ENCODE measurements at regions not wholly inside any gene's neighbourhood (a gene's known extent, or its start where the extent isn't known, plus 50 kb on each side); places are given as distances from the start of the nearest gene placed in this dataset.
A peak's percentile ranks its signal among the peaks of the same experiment; 100 is the strongest.
"Not testable (repeated sequence)": the region's sequence is repeated elsewhere in the genome, so short reads cannot be mapped to it uniquely, and the experiment has no call there.

DNA sequence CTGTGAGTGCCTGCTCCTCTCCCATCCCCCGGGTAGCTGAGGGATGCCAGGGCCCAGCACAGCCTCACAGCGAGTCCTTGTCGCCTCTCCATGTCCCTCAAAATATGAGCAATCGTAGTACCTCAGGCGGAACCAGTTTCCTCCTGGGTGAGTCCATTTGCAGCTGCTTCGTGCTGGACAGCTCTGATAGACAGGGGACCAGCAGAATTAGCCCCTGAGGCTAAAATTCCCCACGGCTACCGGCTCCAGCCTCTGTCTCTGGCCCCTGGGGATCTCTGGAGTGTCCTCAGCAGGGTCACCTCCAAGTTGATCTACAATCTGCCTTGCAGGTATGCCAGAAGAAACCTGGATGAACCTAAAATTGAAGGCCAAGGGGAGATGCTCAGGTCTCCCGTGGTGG is 115.8 kb upstream of the FBXL7 start:
- DNase-seq (ENCODE audit: low spot score): peak; percentile 11

DNA sequence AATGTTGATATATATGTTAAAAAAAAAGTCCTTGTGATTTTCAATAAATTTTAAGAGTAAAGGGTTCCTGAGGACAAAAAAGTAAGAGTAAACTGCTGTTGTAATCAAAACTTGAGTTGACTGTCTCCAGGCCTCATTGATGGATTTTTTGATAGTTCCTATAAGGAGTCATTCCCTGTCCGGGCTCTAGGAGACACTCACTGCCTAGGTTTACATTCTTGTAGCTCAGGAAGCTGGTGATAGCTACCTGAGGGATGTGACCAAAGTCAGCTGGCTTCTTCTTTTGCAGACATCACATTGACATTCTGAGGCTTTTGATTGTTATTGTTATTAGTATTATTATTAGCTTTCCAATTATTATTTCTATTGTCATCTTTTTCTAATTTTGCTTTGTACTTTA is 116.5 kb upstream of the FBXL7 start:
- peak; percentile 23 for DNase-seq (ENCODE audit: low spot score)

DNA sequence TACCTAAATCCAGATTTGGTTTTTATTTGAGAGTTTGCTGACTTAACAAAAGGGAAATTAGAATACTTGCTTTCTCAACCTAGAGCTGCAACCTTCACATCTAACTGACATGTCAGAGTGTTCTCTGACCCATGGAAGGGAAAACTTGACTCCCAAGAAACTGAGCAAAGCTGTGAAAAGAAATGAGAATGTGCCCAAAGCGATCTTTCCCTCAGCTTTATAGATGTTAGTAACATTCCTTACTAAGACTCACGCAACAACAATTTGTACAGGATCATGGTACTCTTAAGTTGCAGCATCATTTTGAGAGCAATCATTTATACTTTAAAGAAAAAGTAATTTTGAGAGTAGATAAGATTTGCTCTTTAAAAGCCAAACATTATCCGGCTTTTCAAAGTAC is 117.0 kb upstream of the FBXL7 start:
- DNase-seq (ENCODE audit: low spot score): no peak

DNA sequence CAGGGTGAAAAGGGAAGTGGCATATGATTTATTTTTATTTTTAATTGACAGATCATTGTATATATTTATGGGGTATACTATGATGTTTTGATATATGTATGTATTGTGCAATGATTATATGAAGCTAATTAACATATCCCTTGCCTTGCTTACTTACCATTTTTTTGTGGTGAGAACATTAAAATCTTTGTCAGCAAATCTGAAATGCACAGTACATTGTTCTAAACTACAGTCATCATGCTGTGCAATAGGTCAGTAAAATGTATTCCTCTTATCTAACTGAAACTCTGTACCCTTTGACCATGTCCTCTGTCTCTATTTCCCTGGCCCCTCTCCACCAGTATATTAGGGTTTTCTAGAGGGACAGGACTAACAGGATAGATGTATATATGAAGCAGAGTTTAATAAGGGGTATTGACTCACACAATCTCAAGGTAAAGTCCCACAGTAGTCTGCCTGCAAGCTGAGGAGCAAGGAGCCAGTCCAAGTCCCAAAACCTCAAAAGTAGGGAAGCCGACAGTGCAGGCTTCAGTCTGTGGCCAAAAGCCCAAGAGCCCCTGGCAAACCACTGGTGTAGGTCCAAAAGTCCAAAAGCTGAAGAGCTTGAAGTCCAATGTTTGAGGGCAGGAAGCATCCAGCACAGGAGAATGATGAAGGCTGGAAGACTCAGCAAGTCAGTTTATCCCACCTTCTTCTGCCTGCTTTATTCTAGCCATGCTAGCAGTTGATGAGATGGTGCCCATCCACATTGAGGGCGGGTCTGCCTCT is 122.2 kb upstream of the FBXL7 start:
- DNase-seq (ENCODE audit: low spot score): no peak

DNA sequence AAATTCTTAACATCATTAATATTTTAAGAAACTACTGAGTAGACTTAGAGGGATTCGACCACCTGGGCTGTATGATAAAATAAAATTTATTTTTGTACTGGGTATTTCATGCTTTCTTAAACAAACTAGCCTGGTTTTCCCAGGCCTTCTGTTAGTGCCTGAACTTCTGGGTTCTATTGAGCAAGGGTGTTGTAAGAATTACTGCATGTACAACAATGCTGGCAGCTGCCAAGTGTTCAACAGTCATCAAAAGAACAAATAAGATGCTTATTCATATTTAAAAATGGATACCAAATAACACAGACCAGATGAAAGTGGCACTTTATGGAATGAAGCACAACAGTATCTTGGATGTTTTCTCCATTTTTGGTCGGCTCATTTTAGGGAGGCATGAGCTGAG is 123.2 kb upstream of the FBXL7 start:
- DNase-seq (ENCODE audit: low spot score): no peak

DNA sequence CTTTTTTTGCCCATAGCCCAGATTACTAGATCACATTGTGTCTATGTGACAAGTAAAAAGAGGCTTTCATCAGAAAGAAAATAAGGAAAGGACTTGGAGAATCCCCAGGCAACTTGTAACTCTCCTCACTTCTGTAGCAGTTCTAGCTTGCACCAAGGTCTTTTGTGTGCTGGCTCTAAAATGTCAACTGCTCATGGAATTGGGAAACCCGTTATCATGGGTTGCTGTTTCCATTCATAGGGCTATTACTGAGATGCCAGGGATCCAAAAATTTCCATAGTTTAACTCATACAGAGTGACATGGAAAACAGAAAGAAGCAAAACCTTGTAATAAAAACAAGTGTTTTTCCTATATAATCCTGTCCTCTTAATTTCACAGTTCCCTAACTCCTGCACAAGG is 123.9 kb upstream of the FBXL7 start:
- DNase-seq (ENCODE audit: low spot score): no peak

DNA sequence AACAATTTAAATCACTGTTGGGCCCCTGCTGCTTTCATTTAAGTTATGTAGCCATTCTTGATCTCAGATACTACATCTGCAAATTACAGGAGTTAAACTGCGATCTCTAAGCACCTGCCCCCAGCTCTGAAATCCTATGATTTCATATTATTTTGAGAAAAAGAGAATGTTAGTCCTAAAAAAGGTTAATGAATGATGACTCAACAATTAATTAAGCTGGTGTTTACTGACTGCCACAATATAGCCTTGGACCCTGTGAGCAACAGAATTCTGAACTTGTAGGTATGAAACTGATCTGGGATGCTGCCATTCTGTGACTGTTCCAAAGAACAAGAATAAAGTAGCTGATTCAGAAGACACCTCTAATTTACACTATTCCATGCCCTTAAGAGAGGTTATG is 124.4 kb upstream of the FBXL7 start:
- no peak for DNase-seq (ENCODE audit: low spot score)

DNA sequence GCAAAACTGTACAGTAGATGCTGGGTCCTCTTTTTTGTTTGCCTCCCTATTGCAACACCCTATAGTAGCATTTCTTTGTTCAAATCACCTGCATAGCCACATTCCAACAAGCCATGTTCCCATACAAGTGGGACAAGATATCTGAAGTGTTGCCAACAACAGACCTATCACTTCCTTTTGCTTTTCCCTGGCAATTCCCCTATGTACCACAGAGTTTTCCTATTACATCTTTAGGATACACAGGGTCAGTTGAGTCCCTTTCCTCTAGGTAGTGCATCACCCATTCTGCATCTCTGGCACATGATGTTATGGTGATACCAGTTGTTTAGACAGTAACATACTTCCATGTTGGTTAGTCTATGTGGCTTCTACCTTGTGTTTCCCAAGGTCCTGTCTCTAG is 125.1 kb upstream of the FBXL7 start:
- no peak for DNase-seq (ENCODE audit: low spot score)

DNA sequence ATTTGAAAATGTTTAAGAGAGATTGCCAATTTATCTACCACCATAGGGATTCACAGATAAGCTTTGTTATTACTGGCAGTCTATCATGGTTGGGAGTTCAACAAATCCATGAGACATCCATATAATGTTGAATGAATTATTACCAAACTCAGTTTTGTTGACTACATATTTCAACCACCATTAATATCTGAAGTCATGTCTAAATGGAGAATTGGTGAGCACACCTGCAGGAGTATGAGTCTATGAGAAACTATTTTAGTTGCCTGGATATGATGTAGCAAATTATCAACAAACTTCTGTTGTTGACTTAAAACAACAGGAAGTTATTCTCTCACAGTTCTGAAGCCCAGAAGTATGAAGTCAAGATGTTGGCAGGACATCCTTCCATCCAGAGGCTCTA is 126.8 kb upstream of the FBXL7 start:
- no peak for DNase-seq (ENCODE audit: low spot score)

DNA sequence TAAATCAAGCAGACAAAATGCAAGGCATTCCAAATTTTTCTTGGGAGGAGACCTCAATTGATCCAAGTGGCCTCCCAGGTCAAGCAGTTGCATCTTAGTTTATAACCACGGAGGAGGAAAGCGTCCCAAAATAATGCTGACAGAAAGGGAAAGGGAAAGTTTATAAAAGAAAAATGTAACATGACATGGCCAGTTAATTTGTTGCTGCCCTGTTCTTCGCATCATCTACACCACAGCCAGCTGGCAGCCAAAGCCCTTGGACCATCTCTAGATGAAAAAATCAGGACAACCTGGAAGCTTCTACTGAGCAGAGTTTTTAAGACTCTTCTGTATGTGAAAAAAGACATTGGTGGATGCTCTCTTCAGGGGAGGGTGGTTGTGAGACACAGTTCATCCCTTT is 128.8 kb upstream of the FBXL7 start:
- no peak for DNase-seq (ENCODE audit: low spot score)

DNA sequence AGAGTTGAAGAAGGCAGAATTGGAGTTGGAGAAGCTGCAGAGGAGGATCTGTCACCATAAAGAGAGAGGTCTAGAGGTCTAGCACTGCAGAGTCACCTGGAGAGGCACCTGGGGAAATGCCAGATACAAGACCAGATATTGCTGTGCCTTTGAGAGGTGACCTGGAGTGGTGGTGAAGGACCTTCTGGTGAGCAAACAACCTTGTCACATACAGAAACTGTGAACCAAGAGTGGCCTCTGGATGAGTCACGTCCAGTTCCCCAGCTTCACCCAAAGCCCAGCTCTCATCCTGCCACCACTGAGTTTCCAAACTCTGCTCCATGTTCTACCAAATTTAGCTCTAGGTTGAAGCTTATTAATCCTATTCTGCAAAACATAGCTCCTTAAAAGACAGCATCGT is 131.1 kb upstream of the FBXL7 start:
- DNase-seq (ENCODE audit: low spot score): no peak

DNA sequence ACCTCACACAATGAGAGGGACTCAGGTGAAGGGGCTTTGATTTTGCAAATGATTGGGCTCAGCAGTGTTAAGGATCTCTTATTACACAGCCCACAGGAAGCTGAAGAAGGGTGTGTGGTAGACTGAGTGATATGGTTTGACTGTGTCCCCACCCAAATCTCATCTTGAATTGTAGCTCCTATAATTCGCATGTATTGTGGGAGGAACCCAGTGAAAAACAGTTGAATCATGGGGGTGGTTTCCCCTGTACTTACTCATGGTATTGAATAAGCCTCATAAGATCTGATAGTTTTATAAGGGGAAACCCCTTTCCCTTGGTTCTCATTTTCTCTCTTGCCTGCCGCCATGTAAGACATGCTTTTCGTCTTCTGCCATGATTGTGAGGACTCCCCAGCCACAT is 132.5 kb upstream of the FBXL7 start:
- no peak for DNase-seq (ENCODE audit: low spot score)

DNA sequence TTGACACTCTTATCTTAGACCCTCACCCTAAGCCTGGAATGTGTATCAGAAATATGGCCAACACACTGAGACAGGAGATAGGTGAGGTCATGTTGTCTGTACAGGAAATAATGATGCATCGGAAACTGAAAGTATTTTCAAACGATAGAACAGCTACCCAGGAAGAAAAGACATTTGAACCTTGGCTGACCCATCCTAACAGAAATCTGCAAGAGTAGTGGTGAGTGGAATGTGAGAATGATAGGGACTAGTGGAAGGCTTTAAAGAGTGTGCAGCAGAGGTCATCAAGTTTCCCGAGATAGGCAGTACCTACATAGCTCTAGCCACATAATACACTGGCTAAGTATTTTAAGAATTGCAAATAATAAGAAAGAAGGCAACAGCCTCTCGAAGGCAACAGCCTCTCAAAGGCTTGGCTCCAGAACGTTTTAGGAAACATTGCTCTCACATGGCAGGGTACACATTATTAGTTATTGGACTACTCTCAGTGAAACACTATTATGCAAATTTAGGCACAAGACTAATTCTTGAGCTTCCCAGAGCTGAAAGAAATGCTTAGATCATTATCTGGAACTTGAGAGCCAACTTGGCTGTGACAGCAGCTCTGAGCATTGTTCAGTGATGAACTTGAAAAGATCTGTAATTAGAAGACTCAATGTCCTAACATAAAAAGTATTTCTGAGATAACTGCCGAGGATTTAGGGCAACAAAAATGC is 133.1 kb upstream of the FBXL7 start:
- DNase-seq (ENCODE audit: low spot score): peak; percentile 28

DNA sequence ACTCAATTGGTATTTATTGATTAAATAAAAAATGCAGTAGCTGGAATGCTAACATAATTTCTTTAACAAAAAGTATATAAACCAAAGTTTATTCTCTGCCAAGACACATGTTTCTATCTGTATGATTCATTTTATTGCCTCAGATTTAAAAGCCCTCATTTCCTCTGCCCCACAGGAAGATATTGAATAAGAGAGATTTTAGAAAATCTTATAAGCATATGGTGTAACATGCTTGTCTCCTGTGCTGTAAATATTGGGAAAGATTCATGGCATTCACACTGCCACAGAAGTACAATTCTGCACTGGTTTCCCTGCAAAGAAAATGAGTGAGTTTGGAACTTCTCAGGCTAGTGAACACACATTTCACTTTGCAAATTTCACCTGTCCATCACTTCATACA is 134.9 kb upstream of the FBXL7 start:
- no peak for DNase-seq (ENCODE audit: low spot score)

DNA sequence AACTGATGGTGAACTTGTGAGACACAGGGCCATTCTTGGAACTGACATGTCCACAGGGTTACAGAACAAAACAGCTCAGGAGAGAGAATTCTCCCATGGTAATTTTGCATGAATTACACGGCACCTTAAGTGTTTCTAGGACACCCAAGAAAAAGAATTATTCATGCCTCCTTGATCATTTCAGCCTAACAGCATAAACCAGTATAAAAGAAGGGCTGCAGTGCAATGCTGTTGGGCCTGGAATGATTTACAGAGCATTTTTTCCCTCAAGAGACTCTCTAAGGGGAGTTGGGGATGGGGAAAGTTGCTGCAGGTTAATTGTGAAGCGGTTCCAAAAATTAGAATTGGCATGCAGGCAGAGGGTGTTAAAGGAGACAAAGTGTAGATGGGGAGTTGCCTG is 136.4 kb upstream of the FBXL7 start:
- DNase-seq (ENCODE audit: low spot score): no peak

DNA sequence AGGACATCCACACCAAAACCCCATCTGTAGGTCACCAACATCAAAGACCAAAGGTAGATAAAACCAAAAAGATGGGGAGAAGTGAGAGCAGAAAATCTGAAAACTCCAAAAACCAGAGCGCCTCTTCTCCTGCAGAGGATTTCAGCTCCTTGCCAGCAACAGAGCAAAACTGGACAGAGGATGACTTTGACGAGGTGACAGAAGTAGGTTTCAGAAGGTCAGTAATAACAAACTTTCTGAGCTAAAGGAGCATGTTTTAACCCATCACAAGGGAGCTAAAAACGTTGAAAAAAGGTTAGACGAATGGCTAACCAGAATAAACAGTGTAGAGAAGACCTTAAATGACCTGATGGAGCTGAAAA is 142.9 kb upstream of the FBXL7 start:
- DNase-seq (ENCODE audit: low spot score): not testable (repeated sequence)

DNA sequence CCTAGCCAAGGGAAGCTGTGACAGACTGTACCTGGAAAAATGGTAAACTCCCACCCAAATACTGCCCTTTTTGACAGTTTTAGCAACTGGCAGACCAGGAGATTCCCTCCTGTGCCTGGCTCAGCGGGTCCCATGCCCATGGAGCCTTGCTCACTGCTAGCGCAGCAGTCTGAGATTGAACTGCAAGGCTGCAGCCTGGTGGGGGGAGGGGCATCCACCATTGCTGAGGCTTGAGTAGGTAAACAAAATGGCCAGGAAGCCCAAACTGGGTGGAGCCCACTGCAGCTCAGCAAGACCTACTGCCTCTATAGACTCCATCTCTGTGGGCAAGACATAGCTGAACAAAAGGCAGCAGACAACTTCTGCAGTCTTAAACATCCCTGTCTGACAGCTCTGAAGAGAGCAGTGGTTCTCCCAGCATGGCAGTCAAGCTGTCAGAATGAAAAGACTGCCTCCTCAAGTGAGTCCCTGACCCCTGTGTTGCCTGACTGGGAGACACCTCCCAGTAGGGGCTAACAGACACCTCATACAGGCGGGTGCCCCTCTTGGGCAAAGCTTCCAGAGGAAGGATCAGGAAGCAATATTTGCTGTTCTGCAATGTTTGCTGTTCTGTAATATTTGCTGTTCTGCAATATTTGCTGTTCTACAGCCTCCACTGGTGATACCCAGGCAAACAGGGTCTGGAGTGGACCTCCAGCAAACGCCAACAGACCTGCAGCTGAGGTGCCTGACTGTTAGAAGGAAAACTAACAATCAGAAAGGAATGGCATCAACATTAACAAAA is 143.5 kb upstream of the FBXL7 start:
- DNase-seq (ENCODE audit: low spot score): not testable (repeated sequence)

DNA sequence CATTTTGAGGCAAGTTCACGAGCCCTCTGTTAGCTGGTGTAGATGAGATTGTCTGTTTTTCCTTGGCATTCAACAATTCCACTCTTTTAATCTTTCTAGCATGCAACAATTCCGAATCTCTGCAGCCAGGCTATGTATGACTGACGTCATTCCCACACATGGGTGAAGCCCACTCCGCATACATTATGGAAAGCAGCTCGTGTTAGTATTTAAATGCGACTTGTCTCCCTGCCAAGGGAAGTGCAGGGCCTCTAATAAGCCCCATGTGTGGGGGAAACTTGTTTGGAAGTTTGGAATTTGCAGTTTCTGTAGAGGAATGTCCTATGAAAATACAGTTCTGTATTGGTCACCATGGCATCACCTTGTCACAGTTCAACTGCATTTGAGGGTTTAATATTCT is 146.0 kb upstream of the FBXL7 start:
- DNase-seq (ENCODE audit: low spot score): no peak

DNA sequence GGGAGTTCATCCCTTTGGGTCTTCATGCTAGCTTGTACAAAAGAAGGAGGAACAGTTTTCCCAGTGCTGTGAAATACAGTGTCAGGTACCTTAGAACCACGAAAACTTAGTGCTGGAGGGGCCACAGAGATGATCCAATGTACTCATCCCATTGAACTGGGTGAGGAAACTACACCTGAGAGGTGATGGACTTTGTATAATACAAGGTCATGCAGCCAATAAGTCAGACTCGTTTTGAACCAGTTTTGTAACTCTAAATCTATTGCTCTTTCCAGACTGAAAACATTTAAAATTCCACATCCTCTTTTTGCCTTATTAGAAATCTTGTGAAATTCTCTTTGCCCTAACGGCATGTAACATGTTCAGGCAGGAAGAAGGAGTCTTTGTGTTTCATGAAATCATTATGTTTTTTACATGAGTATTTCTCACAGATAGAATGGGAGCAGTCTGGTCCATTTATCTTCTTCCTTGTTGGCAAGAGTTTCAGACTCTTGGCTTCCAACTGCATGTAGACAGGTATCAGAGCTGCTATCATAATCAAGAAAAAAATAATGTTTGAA is 146.8 kb upstream of the FBXL7 start:
- DNase-seq (ENCODE audit: low spot score): no peak

DNA sequence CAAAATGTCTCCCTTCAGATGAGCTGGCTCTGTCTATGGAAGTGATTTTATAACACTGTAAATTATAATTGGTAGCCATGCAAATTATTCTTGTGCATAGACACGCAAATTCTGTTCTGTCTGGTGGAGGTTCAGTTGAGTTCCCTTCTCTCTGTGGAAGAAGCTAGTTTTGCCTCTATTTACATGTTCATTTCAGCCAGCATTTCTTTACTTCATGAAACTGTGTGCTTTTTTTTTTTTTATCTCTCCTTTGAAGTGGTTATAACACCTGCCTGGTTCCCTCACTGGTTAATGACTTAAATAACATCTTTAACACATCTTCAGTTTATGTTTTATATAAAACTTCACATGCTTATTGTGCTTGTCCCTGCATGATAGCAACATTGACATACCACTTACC is 149.4 kb upstream of the FBXL7 start:
- DNase-seq (ENCODE audit: low spot score): no peak

DNA sequence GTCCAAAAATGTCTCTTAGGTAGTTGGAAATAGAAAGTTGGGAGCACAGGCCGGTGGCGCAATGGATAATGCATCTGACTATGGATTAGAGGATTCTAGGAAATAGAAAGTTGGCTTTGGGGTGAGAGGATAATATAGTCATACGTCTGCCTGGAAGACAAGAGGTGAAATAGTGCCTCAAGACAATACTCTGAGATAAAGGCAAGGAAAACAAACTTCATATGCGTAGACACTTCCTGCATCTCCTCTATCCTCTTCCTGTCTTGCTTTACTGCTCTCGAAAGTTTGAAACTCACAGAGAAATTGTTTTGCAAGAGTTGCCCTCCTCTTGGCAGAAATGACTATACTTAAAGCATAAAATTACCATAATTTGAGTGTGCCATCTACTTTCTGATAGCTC is 153.2 kb upstream of the FBXL7 start:
- DNase-seq (ENCODE audit: low spot score): no peak

DNA sequence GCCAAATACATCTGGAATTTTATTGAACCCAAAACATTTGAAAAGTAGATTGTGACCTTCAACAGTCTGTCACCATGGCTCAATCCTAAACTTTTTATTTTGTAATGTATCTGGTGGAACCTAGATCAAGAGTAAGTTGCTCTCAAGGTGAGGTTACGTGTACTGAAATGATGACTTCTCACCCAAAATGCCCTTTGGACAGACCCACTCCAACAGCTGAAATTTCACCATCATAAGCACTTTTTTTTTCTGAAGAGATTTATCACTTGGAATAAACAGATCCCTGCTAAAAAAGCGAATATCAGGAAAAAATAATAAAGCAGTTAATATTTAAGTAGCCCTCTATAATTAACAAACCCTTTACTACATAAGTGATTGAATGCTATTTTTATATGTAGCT is 155.0 kb upstream of the FBXL7 start:
- no peak for DNase-seq (ENCODE audit: low spot score)

DNA sequence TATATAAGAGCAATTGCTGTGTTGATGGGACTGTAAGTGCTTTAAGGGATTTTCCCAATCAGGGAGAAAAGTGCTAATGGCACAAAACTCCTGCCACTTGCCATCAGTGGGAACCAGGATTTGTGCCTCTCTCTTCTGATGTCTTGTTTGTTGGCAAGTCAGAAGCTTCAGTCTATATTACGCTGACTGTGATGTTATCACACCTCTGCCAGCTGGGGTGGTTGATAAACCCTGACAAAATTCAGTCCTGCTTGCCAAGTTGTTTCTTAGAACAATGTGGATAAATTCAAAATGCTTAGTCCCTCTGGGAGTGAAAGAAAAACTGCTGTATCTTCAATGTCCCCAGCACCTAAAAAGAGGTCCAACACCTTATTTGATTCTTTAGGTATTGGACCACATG is 161.4 kb upstream of the FBXL7 start:
- DNase-seq (ENCODE audit: low spot score): no peak
